HepG2 (cell line): ENCODE measurements at regions not wholly inside any gene's neighbourhood (a gene's known extent, or its start where the extent isn't known, plus 50 kb on each side); places are given as distances from the start of the nearest gene placed in this dataset.

Experiments used
- CTCF ChIP-seq: sonication (generic); formaldehyde crosslinking; IDR thresholded peaks from 2 replicates; pipeline ENCODE4 v1.5.0; 2020; ENCODE audit warnings: mild to moderate bottlenecking, missing genetic modification reagents, moderate library complexity
- KLF16 ChIP-seq, 2 experiments: sonication (generic) in 1 of 2; formaldehyde crosslinking in 1 of 2; IDR thresholded peaks; 2 replicates each; pipeline versions ENCODE4 v1.6.1 to v1.8.0; 2016 to 2023; ENCODE audit warnings: missing genetic modification reagents in 2 of 2, missing compliant biosample characterization in 1 of 2
- MZF1 ChIP-seq: sonication (generic); formaldehyde crosslinking; IDR thresholded peaks from 2 replicates; pipeline ENCODE4 v1.8.1; 2023; ENCODE audit warnings: mild to moderate bottlenecking, missing genetic modification reagents, borderline replicate concordance
- NFYC ChIP-seq: IDR thresholded peaks from 2 replicates; pipeline ENCODE4 v1.6.1; 2016; ENCODE audit warnings: missing genetic modification reagents, missing compliant biosample characterization
- PHF8 ChIP-seq: sonication (generic); formaldehyde crosslinking; IDR thresholded peaks from 2 replicates; pipeline ENCODE4 v1.5.0; 2020; ENCODE audit warnings: missing genetic modification reagents
- REST ChIP-seq, 2 experiments: IDR thresholded peaks; 2 replicates each; pipeline ENCODE4 v1.6.1; 2011 to 2012; ENCODE audit warnings: low read length in 2 of 2, borderline replicate concordance in 1 of 2, low read depth in 1 of 2, mild to moderate bottlenecking in 1 of 2, moderate library complexity in 1 of 2
- RXRA ChIP-seq: sonication (generic); formaldehyde crosslinking; IDR thresholded peaks from 2 replicates; pipeline ENCODE4 v1.5.1; 2020; ENCODE audit warnings: missing genetic modification reagents
- SRSF9 ChIP-seq: fragments of 200-400 bp; formaldehyde crosslinking; IDR thresholded peaks from 2 replicates; pipeline ENCODE4 v1.6.1; 2018; ENCODE audit warnings: borderline replicate concordance, mild to moderate bottlenecking, low read depth, low read length; ENCODE audit not compliant: insufficient read depth, poor library complexity, severe bottlenecking
- THAP7 ChIP-seq: sonication (generic); formaldehyde crosslinking; IDR thresholded peaks from 2 replicates; pipeline ENCODE4 v1.8.1; 2023; ENCODE audit warnings: mild to moderate bottlenecking, missing genetic modification reagents
- ZNF776 ChIP-seq: sonication (generic); formaldehyde crosslinking; IDR thresholded peaks from 2 replicates; pipeline ENCODE4 v1.4.0; 2020; ENCODE audit warnings: mild to moderate bottlenecking, missing genetic modification reagents
- ZZZ3 ChIP-seq: sonication (generic); formaldehyde crosslinking; IDR thresholded peaks from 2 replicates; pipeline ENCODE4 v1.4.0; 2020; ENCODE audit warnings: missing genetic modification reagents, mild to moderate bottlenecking, borderline replicate concordance

- no peak for TF ChIP-seq KLF16 (CRISPR knock-in tag; IDR thresholded peaks at IDR 0.05)
- TF ChIP-seq THAP7 (CRISPR knock-in tag): no peak
- no peak for TF ChIP-seq SRSF9
- TF ChIP-seq ZZZ3: no peak
- no peak for TF ChIP-seq MZF1 (CRISPR knock-in tag)
- TF ChIP-seq CTCF (CRISPR knock-in tag): no peak
- no peak for TF ChIP-seq NFYC (CRISPR knock-in tag)
- TF ChIP-seq ZNF776: no peak
- TF ChIP-seq RXRA (CRISPR knock-in tag): no peak
- TF ChIP-seq PHF8 (CRISPR knock-in tag): no peak
- TF ChIP-seq REST (IDR thresholded peaks at IDR 0.05; ENCODE audit: borderline replicate concordance in 1 of 2, low read depth in 1 of 2, low read length in 2 of 2): no peak
Observed at GRCh38 chr5:52580921-52581320, 206.8 kb upstream of the ITGA1 start.
